ENCODE measurements at regions not wholly inside any gene's neighbourhood (a gene's known extent, or its start where the extent isn't known, plus 50 kb on each side); places are given as distances from the start of the nearest gene placed in this dataset.

DNA sequence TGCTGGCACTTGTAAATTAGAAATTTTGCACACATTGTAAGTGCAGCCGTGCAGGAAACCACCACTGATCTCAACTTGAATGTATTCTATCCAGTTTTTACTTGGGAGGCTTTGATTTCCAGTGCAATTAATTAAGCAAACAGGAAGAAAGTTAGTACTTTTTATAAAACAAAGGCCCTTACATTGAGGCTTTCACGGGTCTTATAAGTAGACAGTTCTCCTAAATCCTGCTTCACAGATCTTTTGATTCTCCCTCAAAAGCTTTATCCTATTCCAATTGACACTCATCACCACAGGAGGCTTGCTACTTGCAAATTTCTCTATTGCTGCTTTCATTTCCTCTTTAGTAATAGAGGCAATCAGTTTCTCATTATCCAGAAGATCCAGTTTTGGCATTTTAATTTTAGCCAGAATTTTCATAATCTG lies 90.1 kb downstream of the ERCC5 start:
- no peak for DNase-seq (ENCODE audit: low spot score)

DNA sequence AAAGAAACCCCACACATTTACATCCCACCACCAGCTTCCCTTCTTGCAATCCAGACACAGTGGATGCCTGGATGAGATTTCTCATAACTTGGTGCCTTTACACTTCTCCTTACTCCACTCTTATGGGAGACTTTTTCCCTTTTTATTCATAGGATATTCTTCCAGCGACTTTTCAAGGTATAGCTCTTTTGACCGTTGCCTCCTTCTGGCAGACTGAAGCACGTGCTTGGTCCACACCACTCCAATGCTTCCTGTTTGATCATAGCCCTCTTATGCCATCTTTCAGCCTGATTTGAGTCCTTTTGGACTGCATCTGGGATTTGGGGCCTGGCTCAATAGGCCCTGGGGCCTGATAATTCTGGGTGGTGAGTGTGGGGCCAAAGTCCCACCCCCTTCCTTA lies 87.7 kb downstream of the ERCC5 start:
- DNase-seq (ENCODE audit: low spot score), result no peak

DNA sequence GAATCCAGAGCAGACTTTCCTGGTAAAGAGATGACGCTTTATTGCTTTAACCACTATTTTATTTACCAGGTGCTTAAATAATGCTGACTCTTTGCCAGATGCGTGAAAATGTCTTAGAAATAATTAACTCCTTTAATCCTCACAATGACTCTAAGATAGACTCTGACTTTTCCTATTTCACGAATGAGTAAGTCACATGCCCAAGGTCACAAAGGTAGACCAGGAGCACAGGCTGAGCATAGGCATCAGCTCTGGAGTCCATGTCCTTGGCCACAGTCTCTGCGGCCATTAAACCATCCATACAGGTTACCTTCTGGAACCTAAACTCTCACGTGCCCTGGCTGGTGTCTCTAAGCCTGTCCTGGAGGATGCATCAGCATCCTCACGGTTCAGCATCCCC lies 87.3 kb downstream of the ERCC5 start:
- no peak for DNase-seq (ENCODE audit: low spot score)

DNA sequence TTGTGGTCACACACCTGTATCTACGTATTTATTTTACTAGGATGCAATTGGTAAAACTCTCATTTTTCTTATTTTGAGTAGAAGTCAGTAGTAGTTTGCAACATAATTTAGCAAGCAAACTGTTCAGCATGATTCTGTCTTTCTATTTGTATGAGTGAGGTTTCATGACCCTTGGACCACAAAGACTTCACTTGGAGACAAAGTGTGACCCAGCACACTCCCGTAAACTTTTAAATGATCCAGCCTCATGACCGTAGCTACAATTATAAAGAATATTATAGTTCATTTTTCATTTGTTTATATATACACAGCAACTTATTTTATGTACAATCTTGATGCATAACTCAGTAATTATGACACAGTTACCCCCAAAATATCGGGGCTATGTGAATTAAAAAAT lies 86.5 kb downstream of the ERCC5 start:
- no peak for DNase-seq (ENCODE audit: low spot score)

DNA sequence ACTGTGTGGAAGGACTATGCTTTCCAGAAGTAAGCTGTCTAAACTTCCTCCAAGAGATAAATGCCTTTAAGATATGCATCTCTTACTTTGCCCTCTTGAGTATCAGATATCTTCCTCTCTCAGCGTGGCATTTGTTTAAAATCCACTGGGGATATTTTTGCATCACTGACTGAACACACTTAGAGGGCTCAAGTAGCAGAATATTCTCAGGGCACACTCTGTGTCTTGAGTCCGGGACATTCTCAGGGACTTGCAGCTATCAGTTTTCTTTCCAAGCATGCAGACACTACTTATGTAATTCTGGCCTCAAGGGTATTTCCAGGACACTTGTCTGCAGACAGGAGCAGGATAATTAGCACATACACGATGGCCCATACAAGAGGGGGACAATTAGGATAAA lies 84.7 kb downstream of the ERCC5 start:
- no peak for DNase-seq (ENCODE audit: low spot score)

DNA sequence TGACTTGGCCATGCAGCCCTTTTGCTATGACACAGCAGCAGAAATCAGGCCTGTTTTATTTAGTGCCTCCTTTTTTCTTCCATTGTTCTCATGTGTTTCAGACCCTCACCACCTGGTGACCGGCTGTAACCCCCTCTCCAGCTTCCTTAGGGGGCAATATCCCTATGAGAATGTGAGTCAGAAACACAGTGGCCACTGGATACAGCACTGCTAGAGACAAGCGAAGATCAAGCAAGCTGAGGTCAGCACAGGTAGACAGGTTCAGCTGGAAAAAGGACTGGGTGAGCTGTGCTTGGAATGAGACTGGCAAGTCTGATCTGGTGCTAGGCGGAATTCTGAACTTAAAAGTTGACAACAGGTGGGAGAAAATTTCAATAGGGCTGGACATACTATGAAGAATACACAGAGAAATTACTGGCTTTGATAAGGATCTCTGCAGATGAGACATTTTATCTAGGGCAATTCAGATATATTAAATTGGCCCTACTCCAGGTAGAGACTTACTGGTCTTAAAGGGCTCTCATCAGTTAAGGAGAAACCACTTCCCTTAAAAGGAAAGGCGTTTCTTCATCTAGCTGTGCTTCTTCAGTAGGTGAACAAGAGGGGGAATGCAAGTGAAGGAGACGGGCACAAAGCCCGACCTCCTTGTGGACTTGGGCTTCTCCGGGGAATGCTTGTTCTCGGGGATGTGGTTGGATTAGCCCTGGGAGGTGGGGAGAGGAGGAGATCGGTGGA lies 83.3 kb downstream of the ERCC5 start:
- no peak for DNase-seq (ENCODE audit: low spot score)

Measured in AG08395 (cell line).